Epidermal melanocyte (primary cell): ENCODE measurements at regions not wholly inside any gene's neighbourhood (a gene's known extent, or its start where the extent isn't known, plus 50 kb on each side); places are given as distances from the start of the nearest gene placed in this dataset.
"Not testable (repeated sequence)": the region's sequence is repeated elsewhere in the genome, so short reads cannot be mapped to it uniquely, and the experiment has no call there.

Experiments
- DNase-seq: peaks from one replicate; pipeline ENCODE4 v3.0.0; 2011; ENCODE audit warnings: low spot score; ENCODE audit not compliant: insufficient read length

DNA sequence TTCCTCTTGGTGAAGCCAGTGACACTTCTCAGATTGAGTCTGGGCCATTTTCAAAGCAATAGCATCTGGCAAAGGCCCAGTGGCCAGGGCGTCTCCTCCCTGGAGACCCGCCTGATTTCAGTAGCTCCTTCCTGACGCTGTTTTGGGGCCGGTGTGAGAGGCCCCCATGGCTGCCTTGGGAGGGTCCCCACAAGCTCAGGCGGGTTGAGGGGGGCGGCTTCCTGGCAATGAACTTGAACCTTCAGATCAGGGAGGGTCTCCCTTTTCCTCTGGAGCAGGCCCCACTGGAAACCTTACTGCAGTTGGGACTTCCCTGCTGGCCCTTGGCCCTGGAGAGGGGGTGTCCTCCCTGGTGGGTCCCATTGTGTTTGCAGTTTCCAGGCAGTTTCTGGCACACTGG, 121.2 kb downstream of the CRYAA start:
- no peak for DNase-seq

DNA sequence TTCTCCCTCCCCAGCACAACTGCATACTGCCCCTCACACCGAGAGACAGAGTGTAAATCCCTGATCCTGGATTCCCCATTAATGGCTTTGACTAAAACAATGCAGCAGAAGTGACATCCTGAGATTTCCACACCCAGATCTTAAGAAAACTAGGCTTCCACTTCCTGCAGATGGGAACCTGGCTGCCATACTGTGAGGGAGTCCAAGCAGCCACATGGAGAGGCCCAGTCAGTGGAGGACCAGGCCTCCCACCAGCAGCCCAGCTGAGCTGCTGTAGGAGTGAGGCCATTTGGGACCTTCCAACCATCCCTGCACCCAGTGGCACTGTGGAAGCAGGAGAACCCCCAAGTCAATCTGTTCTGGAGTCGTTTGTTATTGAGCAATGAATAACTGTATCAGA, 120.6 kb downstream of the CRYAA start:
- no peak for DNase-seq

DNA sequence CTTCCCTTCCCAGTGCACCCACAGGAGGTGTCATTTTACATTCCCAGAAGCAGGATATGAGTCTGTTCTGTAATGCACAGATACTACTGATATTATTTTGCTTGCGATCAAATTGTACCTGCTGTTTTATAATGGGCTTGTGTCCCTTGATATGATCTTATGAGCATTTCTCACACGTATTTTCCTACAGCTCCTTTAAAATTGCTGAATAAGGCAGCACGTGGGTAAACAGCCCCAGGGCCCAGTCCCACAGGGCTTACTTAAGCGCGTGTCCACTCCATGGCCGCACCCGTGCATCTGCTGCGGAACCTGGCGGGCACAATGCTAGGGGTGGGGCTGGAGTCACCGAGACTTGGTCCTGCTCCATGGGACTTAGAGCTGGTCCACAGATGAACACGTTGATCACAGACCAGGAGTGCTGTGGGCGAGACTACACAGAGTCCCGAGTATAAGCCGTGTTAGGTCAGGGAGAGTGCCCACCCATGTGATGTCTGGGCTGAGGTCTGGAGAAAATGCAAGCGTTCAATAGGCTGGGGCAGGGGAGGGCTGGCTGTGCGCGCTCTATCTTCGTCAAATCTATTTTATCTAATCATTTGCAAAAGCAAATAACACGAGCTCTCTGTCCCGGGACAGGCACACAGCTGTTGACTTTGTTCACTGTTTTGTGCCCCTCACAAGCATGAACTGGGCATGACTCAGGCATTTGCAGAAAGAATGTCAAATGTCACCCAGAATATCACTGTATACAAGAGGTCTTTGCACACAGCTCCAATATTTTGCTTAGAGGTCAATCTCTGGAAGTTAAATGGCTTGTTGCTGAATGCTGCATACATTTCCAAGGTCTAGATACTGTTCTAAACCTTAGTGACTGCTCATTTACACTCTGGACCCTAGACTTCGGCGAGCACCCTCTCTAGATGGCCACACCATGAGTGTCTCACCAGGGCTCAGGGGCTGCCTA, 119.3 kb downstream of the CRYAA start:
- DNase-seq, result no peak

DNA sequence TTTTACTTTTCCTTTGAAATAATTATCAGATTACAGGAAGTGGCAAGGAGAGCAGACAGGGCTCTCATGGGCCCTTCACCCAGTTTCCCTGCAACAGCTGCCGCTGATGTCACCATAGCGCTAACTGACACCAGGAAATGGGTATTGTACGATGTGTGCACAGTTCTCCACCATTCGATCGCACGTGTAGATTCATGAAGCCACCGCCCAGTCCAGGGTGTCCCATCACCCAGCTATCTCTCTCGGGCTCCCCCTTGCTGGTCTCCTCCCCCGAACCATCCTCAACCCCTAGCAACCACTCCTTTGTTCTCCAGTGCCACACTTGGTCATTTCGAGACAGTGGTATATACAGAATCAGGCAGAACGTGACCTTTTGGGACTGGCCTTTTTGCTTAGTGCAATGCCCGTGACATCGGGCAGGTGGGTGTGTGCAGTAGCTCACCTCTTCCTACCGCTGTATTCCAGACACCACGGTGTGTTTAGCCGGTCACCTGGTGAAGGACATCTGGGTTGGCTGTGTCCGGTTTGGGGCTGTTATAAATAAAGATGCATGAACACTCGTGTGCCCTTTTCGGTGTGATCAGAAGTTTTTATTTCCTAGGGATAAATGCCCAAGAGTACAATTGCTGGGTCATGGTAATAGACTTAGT, 118.4 kb downstream of the CRYAA start:
- no peak for DNase-seq

DNA sequence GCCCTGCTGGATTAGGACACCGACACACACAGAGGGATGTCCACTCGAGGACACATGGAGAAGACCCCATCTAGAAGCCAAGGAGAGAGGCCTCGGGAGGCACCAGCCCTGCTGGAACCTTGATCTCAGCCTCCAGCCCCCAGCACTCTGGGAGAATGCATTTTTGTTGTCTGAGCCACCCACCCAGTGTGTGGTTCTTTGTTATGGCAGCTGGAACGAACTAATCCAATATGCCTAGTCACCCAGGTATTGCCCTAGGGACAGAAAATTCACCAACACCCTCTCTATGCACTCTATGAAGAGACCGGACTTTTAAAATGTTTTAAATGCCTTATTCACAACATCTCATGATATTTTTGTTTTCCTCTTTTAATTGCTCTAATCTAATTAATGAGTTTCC, 117.4 kb downstream of the CRYAA start:
- DNase-seq, result no peak

DNA sequence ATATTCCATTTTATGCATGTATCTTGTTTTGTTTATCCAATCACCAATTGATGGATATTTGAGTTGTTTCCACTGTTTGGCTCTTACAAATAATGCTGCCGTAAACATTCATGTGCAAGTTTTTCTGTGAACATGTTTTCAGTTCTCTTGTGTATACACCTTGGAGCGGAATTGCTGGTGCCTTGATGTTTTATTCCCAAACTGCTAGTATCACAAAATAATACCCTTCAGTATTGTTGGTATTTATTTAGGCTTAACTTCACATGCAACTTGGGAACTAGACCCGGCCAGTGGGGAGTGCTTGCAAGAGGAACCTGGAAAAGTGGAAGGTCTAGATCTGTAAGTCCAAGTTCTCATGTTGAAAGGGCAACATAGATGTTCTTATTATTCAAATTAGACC, 115.9 kb downstream of the CRYAA start:
- DNase-seq, result no peak

DNA sequence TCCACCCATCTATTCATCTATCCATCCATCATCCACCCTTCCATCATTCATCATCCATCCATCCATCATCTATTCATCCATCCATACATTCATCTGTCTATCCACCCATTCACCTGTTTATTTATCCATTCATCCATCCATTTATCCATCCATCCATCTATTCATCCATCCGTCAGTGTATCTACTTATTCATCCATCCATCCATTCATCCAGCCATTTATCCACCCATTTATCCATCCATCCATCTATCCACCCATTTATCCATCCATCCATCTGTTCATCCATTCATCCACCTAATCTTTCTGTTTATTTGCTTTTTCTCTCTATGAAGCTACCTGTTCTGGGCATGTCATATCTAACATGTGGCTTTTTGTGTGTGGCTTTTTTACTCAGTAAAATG, 115.4 kb downstream of the CRYAA start:
- DNase-seq, result no peak

DNA sequence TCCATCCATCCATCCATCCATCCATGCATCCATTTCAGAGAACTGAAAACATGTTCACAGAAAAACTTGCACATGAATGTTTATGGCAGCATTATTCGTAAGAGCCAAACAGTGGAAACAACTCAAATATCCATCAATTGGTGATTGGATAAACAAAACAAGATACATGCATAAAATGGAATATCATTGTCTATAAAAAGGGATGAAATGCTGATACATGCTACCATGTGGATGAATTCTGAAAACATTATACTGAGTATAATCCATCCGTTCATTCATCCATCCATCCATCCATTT, 115.1 kb downstream of the CRYAA start:
- DNase-seq, result not testable (repeated sequence)

DNA sequence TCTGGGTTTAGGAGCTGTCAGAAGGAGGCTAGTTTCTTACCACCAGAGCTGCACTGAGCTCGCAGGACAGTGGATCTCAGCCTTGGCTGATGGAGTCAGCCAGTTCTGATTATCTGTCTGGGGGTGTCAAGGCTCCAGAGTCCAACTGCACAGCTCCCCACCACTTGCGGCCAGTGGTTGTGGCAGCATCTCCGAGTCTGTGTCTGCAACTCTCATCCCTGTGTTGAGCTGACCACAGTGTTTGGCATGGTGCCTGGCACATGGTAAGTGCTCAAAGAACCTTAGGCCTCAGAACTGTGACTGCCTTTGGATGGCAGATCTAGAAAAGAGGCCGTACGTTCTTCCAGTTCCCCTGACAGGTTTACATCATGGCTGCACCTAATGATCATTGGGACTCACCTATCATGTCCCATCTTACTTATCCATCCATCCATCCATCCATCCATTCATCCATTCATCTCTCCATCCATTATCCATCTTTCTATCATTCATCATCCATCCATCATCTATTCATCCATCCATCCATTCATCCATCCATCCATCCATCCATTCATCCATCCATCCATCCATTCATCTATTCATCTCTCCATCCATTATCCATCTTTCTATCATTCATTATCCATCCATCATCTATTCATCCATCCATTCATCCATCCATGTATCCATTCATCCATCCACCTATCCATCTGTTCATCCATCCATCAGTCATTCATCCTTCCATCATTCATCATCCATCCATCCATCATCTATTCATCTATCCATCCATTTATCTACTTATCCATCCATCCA, 114.5 kb downstream of the CRYAA start:
- no peak for DNase-seq

DNA sequence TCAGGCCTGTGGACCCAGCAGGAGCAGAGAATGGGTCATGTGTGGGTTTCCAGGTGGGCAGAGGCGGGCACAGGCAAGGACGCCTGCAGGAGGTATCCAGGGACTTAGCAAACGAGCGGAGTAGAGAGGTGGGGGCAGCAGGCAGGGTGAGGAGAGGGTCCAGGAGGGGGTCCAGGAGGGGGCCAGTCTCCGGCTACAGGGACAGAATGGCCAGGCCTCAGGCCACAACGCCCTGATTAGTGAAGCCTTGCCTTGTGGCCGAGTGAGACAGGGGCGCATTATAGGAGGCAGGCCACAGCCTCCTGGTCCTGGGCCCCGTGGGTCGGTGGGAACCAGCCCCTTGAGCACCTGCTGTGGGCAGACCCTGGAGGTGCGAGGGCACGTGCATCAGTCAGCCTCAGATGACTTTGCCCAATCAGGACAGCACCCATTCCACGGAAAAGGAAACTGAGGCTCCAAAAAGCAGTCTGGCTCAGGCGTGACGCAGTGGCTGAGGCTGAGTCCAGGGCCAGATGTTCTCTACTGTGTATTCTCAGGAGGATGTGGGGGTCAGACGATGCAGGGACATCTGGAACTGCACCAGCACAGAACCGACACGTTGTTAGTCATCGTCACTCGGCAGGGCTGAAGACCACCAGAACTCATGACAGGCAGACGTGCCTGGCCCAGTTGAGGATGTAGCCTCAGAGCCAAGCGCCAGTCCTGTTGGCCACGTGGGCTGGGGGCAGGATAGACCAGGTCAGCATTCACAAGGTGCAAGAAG, 113.7 kb downstream of the CRYAA start:
- no peak for DNase-seq

DNA sequence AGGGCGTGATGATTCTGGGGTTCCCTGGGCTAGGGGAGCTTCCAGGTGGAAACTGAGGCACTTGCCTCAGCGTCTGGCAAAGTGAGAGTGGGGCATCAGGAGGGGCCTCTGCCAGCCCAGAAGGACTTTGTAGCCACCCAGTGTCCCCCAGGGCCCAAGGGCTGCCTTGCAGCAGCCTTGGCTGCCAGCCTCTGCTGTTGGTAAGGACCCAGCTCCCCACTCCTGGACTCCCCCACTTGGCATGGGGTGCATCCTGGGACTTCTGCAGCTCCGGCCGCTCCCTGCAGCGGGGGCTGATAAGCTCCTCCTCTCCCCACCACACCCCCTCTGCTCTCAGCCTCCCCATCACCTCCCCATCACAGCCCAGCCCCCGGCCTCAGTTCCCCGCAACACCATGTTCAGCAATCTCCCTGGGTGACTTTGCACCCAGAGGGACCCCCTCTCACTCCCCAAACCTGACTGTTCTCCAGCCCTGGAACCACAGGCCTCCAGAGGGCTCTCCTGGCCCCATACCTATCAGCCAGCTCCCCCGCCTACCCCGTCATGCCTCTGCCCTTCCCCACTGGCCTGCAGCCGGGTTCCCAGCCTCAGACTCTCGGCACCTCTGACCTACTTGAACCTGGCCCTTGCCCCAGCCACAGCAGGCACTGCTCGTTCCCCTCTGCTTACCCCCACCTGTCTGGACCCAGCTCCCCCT, 113.0 kb downstream of the CRYAA start:
- no peak for DNase-seq

DNA sequence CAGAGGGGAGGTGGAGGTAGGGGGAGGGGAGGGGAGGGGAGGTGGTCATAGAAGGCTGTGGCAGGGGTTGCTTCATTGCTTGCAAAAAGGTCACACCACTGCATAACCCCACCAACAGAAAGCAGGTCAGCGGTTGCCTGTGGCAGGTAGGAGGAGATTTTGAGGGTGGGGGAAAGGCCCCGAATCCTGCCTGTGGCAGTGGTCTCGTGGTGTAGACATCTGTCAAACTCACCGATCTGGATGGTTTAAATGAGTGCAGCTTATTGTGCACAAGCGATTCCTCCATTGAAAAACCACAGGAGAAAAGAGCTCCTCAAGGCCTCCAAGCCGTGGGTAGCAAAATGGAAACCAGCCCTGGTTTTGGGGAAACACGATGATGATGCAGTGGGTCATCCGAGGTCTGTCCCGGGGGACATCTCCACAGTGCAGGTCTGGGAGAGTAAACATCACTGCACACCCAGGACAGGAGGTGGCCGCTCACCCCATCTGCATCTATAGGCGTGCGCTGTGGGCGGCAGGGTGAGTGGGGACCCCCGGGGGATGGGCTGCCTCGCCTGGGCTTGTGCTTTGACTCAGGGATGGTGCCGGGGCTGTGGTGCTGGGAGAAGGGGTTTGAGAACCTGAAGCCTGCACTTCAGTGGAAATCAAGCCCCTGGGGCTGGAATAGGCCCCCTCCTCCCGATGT, 112.3 kb downstream of the CRYAA start:
- DNase-seq, result no peak

DNA sequence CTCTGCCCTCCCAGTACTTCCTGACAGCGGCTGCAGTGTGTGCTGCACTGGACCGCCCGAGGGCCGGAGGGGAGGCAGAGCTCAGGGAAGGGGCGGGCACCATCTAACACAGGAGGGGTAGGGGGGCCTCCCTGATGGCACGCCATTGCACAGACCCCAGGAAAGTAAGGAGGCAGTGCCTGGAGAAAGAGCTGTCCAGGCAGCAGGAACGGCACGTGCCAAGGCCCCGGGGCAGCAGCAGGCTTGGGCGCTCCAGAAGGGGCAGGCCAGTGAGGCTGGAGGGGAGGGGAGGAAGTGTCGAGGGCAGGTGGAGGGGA, 110.7 kb downstream of the CRYAA start:
- no peak for DNase-seq

DNA sequence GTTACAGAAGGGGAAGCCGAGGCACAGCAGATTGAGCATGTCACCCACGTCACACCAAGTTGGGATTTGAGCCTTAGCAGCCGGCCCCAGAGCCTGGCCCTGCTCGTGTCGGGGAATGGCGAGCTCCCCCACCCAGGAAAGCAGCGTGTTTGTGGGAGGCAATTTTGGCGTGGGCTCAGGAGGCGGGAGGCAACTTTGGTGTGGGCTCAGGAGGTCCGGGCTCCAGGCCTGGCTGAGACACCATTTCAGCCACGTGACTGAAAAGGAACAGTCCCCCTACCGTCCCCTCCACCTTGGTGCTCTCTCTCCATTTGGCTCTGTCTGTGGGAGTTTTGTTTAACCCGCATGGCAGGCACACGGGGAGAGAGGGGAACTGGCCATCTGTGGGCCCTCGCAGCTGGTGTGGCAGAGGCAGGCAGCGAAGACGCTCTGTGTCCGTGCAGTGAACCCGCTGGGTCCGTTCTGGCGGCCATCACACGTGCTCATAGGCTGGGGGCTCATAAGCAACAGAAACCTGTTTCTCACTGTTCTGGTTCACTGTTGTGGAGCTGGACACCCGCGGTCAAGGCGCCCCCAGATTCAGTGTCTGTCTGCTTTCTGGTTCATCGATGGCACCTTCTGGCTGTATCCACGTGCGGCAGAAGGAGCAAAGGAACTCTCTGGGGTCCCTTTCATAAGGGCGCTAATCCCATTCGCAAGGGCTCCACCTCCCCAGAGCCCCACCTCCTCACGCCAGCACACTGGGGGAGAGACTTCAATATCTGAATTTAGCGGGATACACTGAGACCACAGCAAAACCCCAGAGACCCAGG, 110.2 kb downstream of the CRYAA start:
- no peak for DNase-seq

DNA sequence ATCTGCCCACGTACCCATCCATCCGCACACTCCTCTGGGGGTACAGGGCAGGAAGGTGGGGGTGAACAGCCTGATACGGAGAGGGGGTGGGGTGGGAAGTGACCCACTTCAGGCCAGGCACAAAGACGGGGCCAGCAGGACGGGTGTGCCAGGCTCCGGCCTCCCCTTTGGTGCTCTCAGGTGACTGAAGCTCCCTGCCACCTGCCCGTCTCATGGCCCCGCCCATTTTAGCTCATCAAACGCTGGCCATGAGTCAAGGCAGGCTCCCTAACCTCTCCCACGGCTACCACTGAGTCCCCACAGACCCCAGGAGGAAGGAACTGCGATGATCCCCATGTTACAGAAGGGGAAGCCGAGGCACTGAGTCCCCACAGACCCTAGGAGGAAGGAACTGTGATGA, 109.6 kb downstream of the CRYAA start:
- DNase-seq, result no peak

DNA sequence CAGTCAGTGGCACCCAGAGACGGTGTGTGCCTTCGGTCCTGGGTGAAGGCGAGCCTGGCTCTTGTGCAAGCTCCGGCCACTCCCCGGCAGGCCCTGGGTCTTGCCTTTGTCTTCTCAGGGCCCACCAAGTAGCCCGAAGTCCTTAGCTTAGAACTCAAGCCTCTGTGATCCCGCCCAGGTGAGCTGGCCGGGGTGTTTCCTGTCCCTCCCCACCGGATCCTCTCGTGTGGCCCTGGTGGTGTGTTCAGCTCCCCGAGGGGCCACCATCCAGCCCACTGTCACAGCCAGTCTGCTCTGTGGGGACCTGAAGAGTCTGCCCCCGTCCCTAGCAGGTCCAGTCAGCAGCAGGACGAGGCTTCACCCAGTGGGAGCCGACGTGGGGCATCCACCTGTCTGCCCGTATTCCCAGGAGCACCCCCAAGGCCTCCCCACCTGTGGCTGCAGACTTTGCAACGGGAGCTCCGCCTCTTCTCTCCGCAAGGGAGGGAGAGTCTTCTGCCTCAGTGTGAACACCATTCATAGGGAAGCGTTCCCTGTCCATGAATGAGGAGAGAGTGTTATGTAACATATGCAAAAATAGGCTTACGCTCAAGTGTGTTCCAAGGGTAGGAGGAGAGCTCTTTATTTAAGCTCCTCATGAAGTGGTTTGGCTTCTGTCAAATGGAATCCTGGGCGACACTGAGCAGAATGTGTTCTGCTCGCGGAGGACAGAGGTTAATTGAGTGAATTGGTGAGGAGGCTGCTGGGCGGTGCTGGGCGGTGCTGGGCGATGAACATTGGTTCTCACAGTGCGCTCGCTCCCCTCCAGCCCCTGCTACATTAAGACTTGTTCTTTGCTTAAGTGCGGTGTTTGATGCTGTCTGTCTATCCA, 108.9 kb downstream of the CRYAA start:
- no peak for DNase-seq

DNA sequence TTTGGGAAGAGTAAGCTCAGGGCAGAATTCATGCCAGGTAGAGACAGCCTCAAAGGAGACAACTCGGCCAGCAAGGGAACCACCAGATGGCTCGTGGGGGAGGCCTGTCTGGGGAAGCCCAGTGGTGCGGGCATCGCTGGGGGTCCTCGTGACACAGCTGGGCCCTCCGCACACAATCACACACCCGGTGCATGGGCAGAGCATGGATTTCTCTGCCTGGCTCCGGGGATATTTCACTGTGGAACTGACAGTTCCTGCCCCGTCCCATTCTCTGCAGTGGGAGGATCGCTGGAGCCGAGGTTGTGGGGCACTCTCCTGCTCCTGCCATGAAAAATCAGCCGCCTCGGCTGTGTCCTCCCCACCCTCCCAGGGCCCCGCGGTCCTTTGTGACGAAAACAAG, 108.0 kb downstream of the CRYAA start:
- no peak for DNase-seq

DNA sequence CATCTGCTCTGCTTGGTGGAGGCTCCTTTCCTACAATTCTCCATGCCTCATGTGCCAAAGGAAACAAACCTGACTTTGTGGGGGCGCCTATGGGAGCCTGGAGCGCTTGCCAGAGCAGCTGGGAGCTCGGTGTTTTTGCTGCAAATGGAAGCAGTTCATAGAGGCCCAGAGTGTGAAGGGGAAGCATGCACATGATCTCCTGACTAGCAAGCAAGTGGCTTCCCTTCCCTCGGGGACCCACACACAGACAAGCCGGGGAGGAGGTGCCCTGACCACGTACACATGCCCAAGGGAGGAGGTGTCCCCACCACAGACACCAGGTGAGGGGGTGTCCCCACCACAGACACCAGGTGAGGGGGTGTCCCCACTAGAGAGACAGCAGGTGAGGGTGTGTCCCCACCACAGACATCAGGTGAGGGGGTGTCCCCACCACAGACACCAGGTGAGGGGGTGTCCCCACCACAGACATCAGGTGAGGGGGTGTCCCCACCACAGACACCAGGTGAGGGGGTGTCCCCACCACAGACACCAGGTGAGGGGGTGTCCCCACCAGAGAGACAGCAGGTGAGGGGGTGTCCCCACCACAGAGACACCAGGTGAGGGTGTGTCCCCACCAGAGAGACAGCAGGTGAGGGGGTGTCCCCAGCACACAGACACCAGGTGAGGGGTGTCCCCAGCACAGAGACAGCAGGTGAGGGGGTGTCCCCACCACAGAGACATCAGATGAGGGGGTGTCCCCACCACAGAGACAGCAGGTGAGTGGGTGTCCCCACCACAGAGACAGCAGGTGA, 106.8 kb downstream of the CRYAA start:
- DNase-seq, result no peak
